ENCODE measurements at regions not wholly inside any gene's neighbourhood (a gene's known extent, or its start where the extent isn't known, plus 50 kb on each side); places are given as distances from the start of the nearest gene placed in this dataset.

DNA sequence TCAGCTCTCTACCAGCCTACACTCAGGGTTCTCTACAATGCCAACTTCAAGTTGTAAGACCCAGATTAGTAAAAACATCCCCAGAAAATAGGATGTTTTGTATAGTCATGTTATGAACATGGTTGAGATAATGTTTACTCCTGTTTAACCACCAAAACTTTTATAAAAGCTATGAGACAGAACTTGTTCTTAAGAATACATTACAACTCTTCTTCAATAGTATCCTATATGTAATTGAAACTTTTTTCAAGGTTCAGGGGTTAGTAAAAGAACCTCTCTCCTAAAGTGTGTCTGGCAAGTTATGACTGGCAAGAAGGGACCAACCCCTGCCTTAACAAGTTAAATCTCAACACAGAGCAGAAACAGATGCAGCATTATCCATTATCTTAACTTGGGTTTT lies 118.8 kb upstream of the STK17B start:
- TF ChIP-seq, protein P1, sequence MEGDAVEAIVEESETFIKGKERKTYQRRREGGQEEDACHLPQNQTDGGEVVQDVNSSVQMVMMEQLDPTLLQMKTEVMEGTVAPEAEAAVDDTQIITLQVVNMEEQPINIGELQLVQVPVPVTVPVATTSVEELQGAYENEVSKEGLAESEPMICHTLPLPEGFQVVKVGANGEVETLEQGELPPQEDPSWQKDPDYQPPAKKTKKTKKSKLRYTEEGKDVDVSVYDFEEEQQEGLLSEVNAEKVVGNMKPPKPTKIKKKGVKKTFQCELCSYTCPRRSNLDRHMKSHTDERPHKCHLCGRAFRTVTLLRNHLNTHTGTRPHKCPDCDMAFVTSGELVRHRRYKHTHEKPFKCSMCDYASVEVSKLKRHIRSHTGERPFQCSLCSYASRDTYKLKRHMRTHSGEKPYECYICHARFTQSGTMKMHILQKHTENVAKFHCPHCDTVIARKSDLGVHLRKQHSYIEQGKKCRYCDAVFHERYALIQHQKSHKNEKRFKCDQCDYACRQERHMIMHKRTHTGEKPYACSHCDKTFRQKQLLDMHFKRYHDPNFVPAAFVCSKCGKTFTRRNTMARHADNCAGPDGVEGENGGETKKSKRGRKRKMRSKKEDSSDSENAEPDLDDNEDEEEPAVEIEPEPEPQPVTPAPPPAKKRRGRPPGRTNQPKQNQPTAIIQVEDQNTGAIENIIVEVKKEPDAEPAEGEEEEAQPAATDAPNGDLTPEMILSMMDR (IDR thresholded peaks at IDR 0.05; ENCODE audit: borderline replicate concordance, control extremely low read depth, extremely low read depth, insufficient read depth, missing control alignments) = no peak
- in situ Hi-C loops (cut with MboI; ENCODE audit: low sequenced_read_pairs, unreplicated experiment) = no loop called here

DNA sequence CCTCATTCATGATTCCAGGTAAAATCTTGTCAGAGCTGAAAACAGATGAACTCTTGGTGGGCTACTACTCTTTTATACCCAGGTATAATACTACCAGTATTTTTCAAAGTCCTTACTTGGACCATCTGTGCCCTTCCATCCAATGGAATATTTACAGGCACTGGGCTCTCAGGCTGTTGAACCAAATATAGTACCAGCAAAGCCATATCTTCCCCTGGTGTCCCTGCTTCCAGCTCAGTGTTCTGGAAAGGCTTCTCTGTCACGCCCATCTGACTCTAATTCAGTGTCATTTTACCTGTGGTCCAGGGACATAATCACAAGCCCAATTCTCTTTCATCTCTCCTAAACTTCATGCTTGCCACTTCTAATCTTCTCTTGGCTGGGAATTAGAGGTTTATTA lies 119.2 kb upstream of the STK17B start:
- DNase-seq (ENCODE audit: low spot score) = no peak
- in situ Hi-C loops (cut with MboI; ENCODE audit: low sequenced_read_pairs, unreplicated experiment) = no loop called here
- TF ChIP-seq, protein P1 (IDR thresholded peaks at IDR 0.05; ENCODE audit: borderline replicate concordance, control extremely low read depth, extremely low read depth, insufficient read depth, missing control alignments) = no peak

More for the DNA sequence above, 118.8 kb upstream of the STK17B start:
- DNase-seq (ENCODE audit: low spot score) = no peak

DNA sequence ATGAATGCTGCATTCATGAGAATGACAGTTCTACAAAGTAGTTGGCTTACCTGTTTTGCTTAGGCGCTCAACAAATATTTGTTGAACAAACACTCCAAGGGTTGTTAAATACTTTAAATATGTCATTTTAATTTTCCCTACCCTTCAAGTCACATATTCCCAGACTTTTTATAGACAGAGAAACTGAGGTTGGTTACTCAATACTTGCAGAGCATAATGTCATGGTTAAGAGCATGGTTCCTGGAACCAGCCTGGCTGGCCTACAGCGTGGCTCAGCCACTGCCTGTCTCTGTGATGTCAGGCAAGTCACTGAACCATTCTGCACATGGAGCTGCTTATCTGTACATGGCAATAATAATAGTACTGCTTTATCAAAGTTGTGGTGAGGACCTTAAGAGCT lies 120.0 kb upstream of the STK17B start:
- DNase-seq (ENCODE audit: low spot score) = no peak
- in situ Hi-C loops (cut with MboI; ENCODE audit: low sequenced_read_pairs, unreplicated experiment) = no loop called here
- TF ChIP-seq, protein P1 (IDR thresholded peaks at IDR 0.05; ENCODE audit: borderline replicate concordance, control extremely low read depth, extremely low read depth, insufficient read depth, missing control alignments) = no peak

DNA sequence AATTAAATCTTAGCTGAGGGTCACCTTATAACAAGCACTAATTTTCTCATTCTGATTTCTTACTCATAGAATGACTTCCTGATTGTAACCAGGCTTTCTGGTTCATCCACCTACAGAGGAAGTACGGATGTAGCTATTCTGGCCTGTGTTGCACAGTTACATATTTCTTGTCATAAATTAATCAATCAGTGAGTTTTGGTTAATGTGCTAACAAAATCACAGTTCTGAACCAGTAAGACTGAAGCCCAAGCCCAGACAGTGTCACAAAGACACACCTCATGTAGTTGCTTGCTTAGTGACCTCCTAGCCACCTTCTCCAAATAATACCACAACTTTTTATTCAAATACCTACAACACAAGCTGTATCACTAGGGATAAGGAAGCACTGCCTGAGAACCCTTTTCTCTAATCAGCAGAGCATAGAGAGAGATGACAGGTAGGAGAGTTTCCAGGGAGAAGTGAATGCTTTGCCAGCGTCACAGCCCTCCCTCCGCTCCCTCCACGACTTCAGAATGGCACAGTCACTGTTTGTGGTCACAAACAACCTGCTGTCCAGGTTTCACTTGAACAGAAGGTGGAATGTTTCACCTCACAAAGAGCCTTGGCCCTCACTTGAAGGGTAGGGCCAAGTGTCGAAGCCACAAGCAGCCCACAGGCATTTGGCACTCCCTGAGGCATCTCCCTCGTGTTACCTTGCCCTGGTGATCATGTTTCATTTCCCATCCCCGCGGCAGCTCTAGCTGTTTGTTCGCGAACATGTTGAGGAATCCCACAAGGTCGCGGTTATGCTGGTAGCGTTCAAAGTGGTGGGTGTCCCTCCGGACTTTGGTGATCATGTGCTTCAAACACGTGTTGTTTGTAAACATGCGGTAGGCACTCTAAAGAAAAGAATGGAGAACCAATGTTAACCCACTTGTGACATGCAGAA lies 120.8 kb upstream of the STK17B start:
- TF ChIP-seq, protein P1 (IDR thresholded peaks at IDR 0.05; ENCODE audit: borderline replicate concordance, control extremely low read depth, extremely low read depth, insufficient read depth, missing control alignments) = no peak
- in situ Hi-C loops (cut with MboI; ENCODE audit: low sequenced_read_pairs, unreplicated experiment) = no loop called here
- no peak for DNase-seq (ENCODE audit: low spot score)

DNA sequence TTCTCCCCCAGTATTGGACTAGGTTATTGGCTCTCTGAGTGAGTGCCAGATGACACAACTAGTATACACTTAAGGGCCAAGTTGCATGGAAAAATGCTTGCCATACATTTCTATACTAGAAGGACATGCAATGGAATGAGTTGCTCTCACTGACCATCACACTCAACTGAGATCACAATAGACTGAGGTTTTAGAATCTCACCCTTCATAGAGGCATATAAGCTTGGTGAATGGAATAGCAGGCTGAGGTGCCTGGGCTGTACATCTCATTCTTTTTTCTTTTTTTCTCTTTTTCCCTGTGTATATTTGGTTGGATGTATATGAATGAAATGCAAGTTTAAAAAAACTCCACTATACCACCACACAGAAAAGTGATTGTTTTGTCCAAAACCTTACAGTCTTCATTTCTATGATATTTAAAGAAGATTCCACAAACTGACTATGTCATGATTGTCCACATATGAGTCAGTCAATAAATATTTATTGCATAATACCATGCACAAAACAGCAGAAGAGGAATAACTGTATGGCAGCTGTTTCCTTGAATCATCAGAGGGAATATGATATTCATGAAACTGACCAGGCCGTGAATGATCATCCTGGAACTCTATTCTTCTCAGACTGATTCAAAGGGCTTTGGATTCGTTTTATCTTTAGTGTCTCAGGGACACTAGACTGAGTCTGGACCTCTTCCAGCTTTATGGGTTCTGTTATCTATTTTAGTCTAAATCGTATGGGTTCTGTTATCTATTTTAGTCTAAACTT lies 122.6 kb upstream of the STK17B start:
- TF ChIP-seq, protein P1 (IDR thresholded peaks at IDR 0.05; ENCODE audit: borderline replicate concordance, control extremely low read depth, extremely low read depth, insufficient read depth, missing control alignments) = no peak
- no peak for DNase-seq (ENCODE audit: low spot score)
- in situ Hi-C loops (cut with MboI; ENCODE audit: low sequenced_read_pairs, unreplicated experiment) = no loop called here

DNA sequence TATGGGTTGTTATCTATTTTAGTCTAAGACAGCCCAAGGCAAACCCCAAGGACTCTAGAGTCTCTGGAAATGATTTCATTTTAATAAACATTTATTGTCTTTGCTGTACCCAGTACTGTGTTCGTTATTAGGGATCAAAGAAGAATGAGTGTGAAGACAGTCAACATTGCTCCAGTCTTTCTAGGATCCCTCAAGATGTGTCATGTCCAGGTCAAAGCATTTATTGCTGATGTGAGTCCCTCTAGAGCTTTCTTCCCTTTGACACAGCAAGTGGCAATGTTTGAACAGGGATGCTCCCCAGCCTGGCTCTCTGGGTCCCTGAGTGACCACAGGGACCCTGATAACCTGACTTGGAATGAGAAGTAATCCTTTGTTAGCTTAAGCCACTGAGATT lies 123.1 kb upstream of the STK17B start:
- no peak for DNase-seq (ENCODE audit: low spot score)
- in situ Hi-C loops (cut with MboI; ENCODE audit: low sequenced_read_pairs, unreplicated experiment) = no loop called here
- TF ChIP-seq, protein P1 (IDR thresholded peaks at IDR 0.05; ENCODE audit: borderline replicate concordance, control extremely low read depth, extremely low read depth, insufficient read depth, missing control alignments) = no peak

Data from GM13976 (cell line).